ENCODE measurements at regions not wholly inside any gene's neighbourhood (a gene's known extent, or its start where the extent isn't known, plus 50 kb on each side); places are given as distances from the start of the nearest gene placed in this dataset.

DNA sequence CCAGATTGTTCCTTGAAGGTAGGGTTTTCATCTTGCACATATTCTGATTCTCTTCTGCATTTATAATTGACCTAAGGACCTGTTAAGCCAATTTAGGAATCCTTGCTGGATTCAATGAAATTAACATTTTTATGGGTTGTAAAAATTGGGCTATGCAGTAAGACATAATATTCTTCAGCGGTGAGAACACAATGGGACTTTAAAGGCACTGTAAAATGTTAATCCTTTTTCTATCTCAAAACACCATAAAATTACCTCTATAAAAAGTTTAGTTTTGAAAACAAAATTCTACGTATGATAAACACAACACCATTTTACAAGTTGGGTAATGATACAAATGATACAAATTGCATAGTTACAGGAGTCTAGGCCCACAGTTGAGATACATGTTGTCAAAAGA lies 169.2 kb upstream of the DTNA start:
- H3F3A ChIP-seq (replicated peaks; ENCODE audit: low read depth), result no peaks in the 10 kb centered on the region
- H3K4me1 Mint-ChIP-seq, result peaks cover 42% of the 10 kb centered on the region
- H3K27ac ChIP-seq (ENCODE audit: low read depth), result no peak overlapping the region
- H3K4me3 ChIP-seq, result no peak overlapping the region
- H3K27me3 ChIP-seq (ENCODE audit: insufficient read depth), result no peaks in the 10 kb centered on the region
- no peaks in the 10 kb centered on the region for H3K9me3 Mint-ChIP-seq
- H3K27me3 Mint-ChIP-seq (ENCODE audit: insufficient read depth, low read depth, poor library complexity), result no peaks in the 10 kb centered on the region
- H3K79me2 ChIP-seq (replicated peaks; ENCODE audit: insufficient read depth), result 0 out of 2 replicates have a peak, but pooled peaks cover 5% of the 10 kb centered on the region
- peaks cover 26% of the 10 kb centered on the region for H3K4me1 ChIP-seq (ENCODE audit: insufficient read depth)
- H3K4me3 Mint-ChIP-seq, result no peak overlapping the region
- no peaks in the 10 kb centered on the region for H3K9me2 ChIP-seq (ENCODE audit: insufficient read depth)
- no peak for DNase-seq (ENCODE audit: low spot score)
- H3K27ac Mint-ChIP-seq, result no peak overlapping the region
- H3K36me3 ChIP-seq (ENCODE audit: insufficient read depth), result no peaks in the 10 kb centered on the region
- no peak overlapping the region for H2AFZ ChIP-seq
- no peaks in the 10 kb centered on the region for H3K36me3 Mint-ChIP-seq (ENCODE audit: low read depth)
- TF ChIP-seq STAT1 (IDR thresholded peaks at IDR 0.05; ENCODE audit: unreplicated experiment) (no peak), ZNF114 (CRISPR knock-in tag; IDR thresholded peaks at IDR 0.05) (no peak), POLR2AphosphoS5 (IDR thresholded peaks at IDR 0.05; ENCODE audit: low read depth) (no peak)
- TF ChIP-seq, protein P1, sequence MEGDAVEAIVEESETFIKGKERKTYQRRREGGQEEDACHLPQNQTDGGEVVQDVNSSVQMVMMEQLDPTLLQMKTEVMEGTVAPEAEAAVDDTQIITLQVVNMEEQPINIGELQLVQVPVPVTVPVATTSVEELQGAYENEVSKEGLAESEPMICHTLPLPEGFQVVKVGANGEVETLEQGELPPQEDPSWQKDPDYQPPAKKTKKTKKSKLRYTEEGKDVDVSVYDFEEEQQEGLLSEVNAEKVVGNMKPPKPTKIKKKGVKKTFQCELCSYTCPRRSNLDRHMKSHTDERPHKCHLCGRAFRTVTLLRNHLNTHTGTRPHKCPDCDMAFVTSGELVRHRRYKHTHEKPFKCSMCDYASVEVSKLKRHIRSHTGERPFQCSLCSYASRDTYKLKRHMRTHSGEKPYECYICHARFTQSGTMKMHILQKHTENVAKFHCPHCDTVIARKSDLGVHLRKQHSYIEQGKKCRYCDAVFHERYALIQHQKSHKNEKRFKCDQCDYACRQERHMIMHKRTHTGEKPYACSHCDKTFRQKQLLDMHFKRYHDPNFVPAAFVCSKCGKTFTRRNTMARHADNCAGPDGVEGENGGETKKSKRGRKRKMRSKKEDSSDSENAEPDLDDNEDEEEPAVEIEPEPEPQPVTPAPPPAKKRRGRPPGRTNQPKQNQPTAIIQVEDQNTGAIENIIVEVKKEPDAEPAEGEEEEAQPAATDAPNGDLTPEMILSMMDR (conservative IDR thresholded peaks at IDR 0.05; ENCODE audit: low read depth in 2 of 2), result no peak
- ATAC-seq, result no peak
- no peak overlapping the region for H3K4me2 ChIP-seq
- H4K20me1 ChIP-seq (replicated peaks; ENCODE audit: insufficient read depth), result no peaks in the 10 kb centered on the region

DNA sequence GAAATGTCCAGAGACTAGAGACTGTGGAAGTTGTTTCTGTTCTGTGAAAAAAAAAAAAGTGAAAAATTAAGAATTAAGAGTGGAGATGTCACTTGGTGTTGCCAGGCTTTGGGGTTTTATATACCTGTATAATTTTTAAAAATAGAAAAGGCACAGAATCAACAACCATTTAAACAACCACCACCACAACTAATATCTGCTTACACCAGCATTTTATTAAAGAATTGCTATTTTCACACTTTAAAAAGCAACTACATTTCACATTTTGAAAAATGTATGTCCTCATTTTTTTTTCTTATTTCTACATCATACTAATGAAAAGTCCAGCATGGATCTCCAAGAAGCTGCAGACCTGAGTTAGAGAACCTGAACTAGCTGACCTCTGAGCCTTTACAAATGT lies 167.5 kb upstream of the DTNA start:
- Histone ChIP-seq H3K4me3 (no peak overlapping the region), H3K27ac (ENCODE audit: low read depth) (no peak overlapping the region), H3K79me2 (replicated peaks; ENCODE audit: insufficient read depth) (no peaks in the 10 kb centered on the region), H3F3A (replicated peaks; ENCODE audit: low read depth) (no peaks in the 10 kb centered on the region), H3K4me2 (no peak overlapping the region), H4K20me1 (replicated peaks; ENCODE audit: insufficient read depth) (no peaks in the 10 kb centered on the region), H3K36me3 (ENCODE audit: insufficient read depth) (no peaks in the 10 kb centered on the region), H3K27me3 (ENCODE audit: insufficient read depth) (no peaks in the 10 kb centered on the region), H3K4me1 (ENCODE audit: insufficient read depth) (peaks cover 39% of the 10 kb centered on the region), H3K9me2 (ENCODE audit: insufficient read depth) (no peaks in the 10 kb centered on the region), H2AFZ (no peak overlapping the region)
- Mint-ChIP-seq H3K27me3 (ENCODE audit: insufficient read depth, low read depth, poor library complexity) (peaks cover 3% of the 10 kb centered on the region), H3K4me1 (peaks cover 41% of the 10 kb centered on the region), H3K36me3 (ENCODE audit: low read depth) (no peaks in the 10 kb centered on the region), H3K27ac (peak overlapping the region; percentile 67; the same call in 1 of the 2 replicates), H3K4me3 (no peak overlapping the region), H3K9me3 (no peaks in the 10 kb centered on the region)
- no peak for ATAC-seq
- DNase-seq (ENCODE audit: low spot score), result no peak
- TF ChIP-seq, protein P1 (conservative IDR thresholded peaks at IDR 0.05; ENCODE audit: low read depth in 2 of 2), result no peak
- TF ChIP-seq, protein P2, sequence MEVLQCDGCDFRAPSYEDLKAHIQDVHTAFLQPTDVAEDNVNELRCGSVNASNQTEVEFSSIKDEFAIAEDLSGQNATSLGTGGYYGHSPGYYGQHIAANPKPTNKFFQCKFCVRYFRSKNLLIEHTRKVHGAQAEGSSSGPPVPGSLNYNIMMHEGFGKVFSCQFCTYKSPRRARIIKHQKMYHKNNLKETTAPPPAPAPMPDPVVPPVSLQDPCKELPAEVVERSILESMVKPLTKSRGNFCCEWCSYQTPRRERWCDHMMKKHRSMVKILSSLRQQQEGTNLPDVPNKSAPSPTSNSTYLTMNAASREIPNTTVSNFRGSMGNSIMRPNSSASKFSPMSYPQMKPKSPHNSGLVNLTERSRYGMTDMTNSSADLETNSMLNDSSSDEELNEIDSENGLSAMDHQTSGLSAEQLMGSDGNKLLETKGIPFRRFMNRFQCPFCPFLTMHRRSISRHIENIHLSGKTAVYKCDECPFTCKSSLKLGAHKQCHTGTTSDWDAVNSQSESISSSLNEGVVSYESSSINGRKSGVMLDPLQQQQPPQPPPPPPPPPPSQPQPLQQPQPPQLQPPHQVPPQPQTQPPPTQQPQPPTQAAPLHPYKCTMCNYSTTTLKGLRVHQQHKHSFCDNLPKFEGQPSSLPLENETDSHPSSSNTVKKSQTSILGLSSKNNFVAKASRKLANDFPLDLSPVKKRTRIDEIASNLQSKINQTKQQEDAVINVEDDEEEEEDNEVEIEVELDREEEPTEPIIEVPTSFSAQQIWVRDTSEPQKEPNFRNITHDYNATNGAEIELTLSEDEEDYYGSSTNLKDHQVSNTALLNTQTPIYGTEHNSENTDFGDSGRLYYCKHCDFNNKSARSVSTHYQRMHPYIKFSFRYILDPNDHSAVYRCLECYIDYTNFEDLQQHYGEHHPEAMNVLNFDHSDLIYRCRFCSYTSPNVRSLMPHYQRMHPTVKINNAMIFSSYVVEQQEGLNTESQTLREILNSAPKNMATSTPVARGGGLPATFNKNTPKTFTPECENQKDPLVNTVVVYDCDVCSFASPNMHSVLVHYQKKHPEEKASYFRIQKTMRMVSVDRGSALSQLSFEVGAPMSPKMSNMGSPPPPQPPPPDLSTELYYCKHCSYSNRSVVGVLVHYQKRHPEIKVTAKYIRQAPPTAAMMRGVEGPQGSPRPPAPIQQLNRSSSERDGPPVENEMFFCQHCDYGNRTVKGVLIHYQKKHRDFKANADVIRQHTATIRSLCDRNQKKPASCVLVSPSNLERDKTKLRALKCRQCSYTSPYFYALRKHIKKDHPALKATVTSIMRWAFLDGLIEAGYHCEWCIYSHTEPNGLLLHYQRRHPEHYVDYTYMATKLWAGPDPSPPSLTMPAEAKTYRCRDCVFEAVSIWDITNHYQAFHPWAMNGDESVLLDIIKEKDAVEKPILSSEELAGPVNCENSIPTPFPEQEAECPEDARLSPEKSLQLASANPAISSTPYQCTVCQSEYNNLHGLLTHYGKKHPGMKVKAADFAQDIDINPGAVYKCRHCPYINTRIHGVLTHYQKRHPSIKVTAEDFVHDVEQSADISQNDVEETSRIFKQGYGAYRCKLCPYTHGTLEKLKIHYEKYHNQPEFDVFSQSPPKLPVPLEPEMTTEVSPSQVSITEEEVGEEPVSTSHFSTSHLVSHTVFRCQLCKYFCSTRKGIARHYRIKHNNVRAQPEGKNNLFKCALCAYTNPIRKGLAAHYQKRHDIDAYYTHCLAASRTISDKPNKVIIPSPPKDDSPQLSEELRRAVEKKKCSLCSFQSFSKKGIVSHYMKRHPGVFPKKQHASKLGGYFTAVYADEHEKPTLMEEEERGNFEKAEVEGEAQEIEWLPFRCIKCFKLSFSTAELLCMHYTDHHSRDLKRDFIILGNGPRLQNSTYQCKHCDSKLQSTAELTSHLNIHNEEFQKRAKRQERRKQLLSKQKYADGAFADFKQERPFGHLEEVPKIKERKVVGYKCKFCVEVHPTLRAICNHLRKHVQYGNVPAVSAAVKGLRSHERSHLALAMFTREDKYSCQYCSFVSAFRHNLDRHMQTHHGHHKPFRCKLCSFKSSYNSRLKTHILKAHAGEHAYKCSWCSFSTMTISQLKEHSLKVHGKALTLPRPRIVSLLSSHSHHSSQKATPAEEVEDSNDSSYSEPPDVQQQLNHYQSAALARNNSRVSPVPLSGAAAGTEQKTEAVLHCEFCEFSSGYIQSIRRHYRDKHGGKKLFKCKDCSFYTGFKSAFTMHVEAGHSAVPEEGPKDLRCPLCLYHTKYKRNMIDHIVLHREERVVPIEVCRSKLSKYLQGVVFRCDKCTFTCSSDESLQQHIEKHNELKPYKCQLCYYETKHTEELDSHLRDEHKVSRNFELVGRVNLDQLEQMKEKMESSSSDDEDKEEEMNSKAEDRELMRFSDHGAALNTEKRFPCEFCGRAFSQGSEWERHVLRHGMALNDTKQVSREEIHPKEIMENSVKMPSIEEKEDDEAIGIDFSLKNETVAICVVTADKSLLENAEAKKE (CRISPR knock-in tag; IDR thresholded peaks at IDR 0.05), result no peak
- TF ChIP-seq JUNB (IDR thresholded peaks at IDR 0.05; ENCODE audit: unreplicated experiment) (no peak), NANOG (IDR thresholded peaks at IDR 0.05; ENCODE audit: borderline replicate concordance) (no peak), STAT1 (IDR thresholded peaks at IDR 0.05; ENCODE audit: unreplicated experiment) (no peak), EZH2phosphoT487 (IDR thresholded peaks at IDR 0.05; ENCODE audit: unreplicated experiment) (no peak)

Measured in GM23338 (cell line).